Neural crest cell (in vitro differentiated cells): ENCODE measurements at regions not wholly inside any gene's neighbourhood (a gene's known extent, or its start where the extent isn't known, plus 50 kb on each side); places are given as distances from the start of the nearest gene placed in this dataset.

Experiments used
- DNase-seq: peaks from one replicate; pipeline ENCODE4 v3.0.0; 2021; ENCODE audit warnings: low read depth, mixed read lengths, low spot score
- H3K27ac Mint-ChIP-seq: one replicate; pipeline ENCODE4 v1.8.0; 2021; ENCODE audit warnings: mild to moderate bottlenecking, mixed read lengths; ENCODE audit not compliant: unreplicated experiment
- H3K27me3 Mint-ChIP-seq: 2 replicates; pipeline ENCODE4 v1.8.0; 2021; ENCODE audit warnings: low read depth, mild to moderate bottlenecking, mixed read lengths
- H3K36me3 Mint-ChIP-seq: 2 replicates; pipeline ENCODE4 v1.8.0; 2021; ENCODE audit warnings: low read depth, mild to moderate bottlenecking, mixed read lengths
- H3K4me1 Mint-ChIP-seq: 2 replicates; pipeline ENCODE4 v1.8.0; 2021; ENCODE audit warnings: mixed read lengths
- H3K4me3 Mint-ChIP-seq: one replicate; pipeline ENCODE4 v1.8.0; 2021; ENCODE audit warnings: mild to moderate bottlenecking, mixed read lengths
- H3K9me3 Mint-ChIP-seq: 2 replicates; pipeline ENCODE4 v1.8.0; 2021; ENCODE audit warnings: mixed read lengths
- TF ChIP-seq, protein P1 (sequence below): fragments of 200-600 bp; sonication (generic); conservative IDR thresholded peaks from 2 replicates; pipeline ENCODE4 v1.5.0; 2021; ENCODE audit warnings: antibody characterized with exemption, mild to moderate bottlenecking

DNA sequence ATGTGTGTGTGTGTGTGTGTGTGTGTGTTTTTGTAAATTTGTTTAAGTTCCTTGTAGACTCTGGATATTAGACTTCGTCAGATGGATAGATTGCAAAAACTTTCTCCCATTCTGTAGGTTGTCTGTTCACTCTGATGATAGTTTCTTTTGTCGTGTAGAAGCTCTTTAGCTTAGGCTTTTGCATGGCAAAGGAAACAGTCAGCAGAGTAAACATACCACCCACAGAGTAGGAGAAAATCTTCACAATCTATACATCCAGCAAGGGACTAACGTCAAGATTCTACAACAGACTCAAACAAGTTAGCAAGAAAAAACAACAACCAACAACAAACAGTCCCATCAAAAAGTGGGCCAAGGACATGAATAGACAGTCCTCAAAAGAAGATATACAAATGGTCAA is 336.7 kb upstream of the ATP5MC3 start:
- TF ChIP-seq, protein P1, sequence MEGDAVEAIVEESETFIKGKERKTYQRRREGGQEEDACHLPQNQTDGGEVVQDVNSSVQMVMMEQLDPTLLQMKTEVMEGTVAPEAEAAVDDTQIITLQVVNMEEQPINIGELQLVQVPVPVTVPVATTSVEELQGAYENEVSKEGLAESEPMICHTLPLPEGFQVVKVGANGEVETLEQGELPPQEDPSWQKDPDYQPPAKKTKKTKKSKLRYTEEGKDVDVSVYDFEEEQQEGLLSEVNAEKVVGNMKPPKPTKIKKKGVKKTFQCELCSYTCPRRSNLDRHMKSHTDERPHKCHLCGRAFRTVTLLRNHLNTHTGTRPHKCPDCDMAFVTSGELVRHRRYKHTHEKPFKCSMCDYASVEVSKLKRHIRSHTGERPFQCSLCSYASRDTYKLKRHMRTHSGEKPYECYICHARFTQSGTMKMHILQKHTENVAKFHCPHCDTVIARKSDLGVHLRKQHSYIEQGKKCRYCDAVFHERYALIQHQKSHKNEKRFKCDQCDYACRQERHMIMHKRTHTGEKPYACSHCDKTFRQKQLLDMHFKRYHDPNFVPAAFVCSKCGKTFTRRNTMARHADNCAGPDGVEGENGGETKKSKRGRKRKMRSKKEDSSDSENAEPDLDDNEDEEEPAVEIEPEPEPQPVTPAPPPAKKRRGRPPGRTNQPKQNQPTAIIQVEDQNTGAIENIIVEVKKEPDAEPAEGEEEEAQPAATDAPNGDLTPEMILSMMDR = no peak
- Mint-ChIP-seq H3K4me1 (no peaks in the 10 kb centered on the region), H3K9me3 (peaks cover 9% of the 10 kb centered on the region), H3K27ac (no peak overlapping the region), H3K4me3 (no peak overlapping the region), H3K36me3 (no peaks in the 10 kb centered on the region), H3K27me3 (peaks cover 3% of the 10 kb centered on the region)
- no peak for DNase-seq

GRCh38 chr2:175516555-175516954 is 335.0 kb upstream of the ATP5MC3 start:
- Mint-ChIP-seq H3K36me3 (no peaks in the 10 kb centered on the region), H3K4me1 (no peaks in the 10 kb centered on the region), H3K27me3 (peaks cover 3% of the 10 kb centered on the region), H3K9me3 (peaks cover 13% of the 10 kb centered on the region), H3K27ac (no peak overlapping the region), H3K4me3 (no peak overlapping the region)
- TF ChIP-seq, protein P1 = no peak
- DNase-seq = no peak

DNA sequence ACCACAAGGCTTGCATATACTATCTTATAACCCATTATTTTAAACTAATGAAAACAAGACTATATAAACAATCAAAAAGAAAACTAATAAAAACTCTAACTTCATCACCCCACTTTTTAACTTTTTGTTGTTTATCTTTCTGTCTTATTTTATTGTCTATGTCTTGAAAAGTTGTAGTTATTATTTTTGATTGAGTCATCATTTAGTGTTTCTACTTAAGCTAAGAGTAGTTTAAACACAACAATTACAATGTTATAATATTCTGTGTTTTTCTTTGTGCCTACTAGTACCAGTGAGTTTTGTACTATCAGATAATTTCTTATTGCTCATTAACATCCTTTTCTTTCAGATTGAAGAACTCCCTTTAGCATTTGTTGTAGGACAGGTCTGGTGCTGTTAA is 318.7 kb upstream of the ATP5MC3 start:
- Mint-ChIP-seq H3K36me3 (peaks cover 15% of the 10 kb centered on the region), H3K9me3 (peaks cover 38% of the 10 kb centered on the region), H3K27ac (no peak overlapping the region), H3K4me3 (no peak overlapping the region), H3K4me1 (no peaks in the 10 kb centered on the region), H3K27me3 (peaks cover 5% of the 10 kb centered on the region)
- TF ChIP-seq, protein P1 = no peak
- no peak for DNase-seq

GRCh38 chr2:175490360-175490791 is 308.9 kb upstream of the ATP5MC3 start:
- H3K9me3 Mint-ChIP-seq = peaks cover 7% of the 10 kb centered on the region
- no peaks in the 10 kb centered on the region for H3K27me3 Mint-ChIP-seq
- TF ChIP-seq, protein P1 = no peak
- DNase-seq = no peak
- H3K27ac Mint-ChIP-seq = no peak overlapping the region
- no peak overlapping the region for H3K4me3 Mint-ChIP-seq
- H3K4me1 Mint-ChIP-seq = no peaks in the 10 kb centered on the region
- no peaks in the 10 kb centered on the region for H3K36me3 Mint-ChIP-seq

DNA sequence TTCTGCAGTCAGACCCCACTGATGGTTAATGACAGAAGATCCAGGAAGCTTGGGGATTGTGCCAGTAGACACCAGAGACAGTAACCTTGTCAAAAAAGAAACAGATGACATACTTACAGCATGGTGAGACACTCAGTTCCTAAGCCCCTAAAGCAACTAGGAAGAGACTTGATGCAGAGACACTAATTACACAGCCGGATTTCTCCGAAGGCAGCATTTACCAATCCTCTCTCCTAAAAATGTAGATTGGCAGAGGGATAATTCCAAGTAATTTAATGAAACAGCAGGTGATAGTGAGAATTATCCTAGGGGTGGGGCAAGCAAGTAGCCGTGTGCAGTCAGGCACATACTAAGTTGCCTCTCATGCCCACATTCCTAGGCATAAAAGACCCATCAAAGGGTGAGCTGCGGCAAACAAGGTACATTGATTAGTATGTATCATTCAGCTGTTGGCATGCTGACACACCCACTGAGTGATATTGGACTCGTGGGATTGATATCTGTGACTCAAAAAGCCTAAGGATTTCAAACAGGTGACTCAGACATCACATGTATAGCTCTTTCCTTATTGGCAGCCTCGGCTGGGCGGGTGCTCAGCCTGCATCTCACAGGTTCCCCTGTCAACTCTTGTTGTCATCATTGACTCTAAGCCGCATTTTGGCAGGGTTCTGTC is 296.7 kb upstream of the ATP5MC3 start:
- H3K4me3 Mint-ChIP-seq = no peak overlapping the region
- no peaks in the 10 kb centered on the region for H3K36me3 Mint-ChIP-seq
- TF ChIP-seq, protein P1 = no peak
- H3K4me1 Mint-ChIP-seq = peaks cover 10% of the 10 kb centered on the region
- no peak overlapping the region for H3K27ac Mint-ChIP-seq
- H3K27me3 Mint-ChIP-seq = peaks cover 12% of the 10 kb centered on the region
- DNase-seq = no peak
- no peaks in the 10 kb centered on the region for H3K9me3 Mint-ChIP-seq
